Hematopoietic multipotent progenitor cell treated with erythropoietin and hydrocortisone succinate and interleukin-3 and kit ligand, for 15 days (in vitro differentiated cells): ENCODE measurements at regions not wholly inside any gene's neighbourhood (a gene's known extent, or its start where the extent isn't known, plus 50 kb on each side); places are given as distances from the start of the nearest gene placed in this dataset.
"Not testable (repeated sequence)": the region's sequence is repeated elsewhere in the genome, so short reads cannot be mapped to it uniquely, and the experiment has no call there.

Experiments used
- DNase-seq: peaks from one replicate; pipeline ENCODE4 v3.0.0-alpha.2; 2015; ENCODE audit warnings: low spot score

DNA sequence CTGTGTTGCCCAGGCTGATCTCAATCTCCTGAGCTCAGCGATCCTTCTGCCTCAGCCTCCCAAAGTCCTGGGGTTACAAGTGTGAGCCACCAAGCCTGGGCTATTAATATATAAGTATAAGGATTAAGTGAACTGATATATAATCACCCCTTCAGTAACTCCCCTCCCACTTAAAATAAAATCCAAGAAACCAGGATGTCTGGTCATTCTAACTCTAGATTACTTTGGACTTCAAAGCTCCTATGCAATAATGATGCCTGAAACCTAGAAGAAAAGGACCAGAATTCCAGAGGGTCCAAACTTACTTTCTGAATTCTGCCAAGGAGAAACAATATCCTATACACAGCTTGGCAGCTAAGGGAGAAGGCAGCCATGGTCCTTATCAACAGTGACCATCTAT, 206.8 kb upstream of the ZNF217 start:
- no peak for DNase-seq

DNA sequence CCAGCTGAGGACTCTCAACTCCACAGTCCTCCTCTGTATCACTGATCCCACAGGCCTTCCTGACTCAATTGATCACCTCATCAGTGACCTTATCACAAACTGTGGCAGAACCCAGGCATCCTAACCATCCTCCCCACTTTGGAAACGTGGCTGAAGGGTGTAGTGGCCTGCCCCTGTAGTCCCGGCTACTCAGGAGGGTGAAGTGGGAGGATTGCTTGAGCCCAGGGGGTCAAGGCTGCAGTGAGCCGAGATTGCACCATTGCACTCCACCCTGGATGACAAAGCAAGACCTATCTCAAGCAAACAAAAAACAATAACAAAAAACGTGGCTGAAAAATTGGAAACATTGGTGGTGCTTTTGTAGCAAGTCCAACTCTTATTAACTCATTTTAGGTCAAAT, 203.4 kb upstream of the ZNF217 start:
- no peak for DNase-seq

DNA sequence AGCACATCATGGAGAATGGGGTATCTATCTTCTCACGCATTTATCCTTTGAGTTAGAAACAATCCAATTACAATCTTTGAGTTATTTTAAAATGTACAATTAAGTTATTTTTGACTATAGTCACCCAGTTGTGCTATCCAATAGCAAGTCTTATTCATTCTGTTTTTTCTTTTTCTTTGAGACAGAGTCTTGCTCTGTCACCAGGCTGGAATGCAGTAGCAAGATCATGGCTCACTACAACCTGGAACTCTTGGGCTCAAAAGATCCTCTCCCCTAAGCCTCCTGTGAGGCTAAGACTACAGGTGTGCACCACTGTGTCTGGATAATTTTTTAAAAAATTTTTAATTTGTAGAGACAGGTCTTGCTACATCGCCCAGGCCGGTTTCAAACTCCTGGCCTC, 201.5 kb upstream of the ZNF217 start:
- DNase-seq: no peak

DNA sequence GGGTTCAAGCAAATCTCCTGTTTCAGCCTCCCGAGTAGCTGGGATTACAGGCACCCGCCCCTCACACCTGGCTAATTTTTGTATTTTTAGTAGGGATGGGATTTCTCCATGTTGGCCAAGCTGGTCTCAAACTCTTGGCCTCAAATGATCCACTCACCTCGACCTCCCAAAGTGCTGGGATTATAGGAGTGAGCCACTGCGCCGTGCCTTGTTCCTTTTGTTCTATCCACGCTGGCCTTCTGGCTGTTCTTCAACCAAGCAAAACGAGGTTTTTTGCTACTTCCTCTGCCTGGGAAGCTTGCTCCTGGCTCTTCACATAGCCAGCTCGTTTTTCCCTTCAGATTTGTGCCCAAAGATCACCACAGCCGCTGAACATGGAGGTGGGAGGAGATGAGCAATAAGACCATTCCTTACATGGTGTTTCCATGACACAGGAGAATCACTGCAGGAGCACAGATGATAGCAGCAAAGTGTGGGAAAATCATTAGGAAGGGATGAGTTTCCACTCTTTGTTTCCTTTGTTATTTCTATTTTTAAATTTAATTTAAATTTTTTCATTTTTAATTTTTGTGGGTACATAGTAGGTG, 201.0 kb upstream of the ZNF217 start:
- no peak for DNase-seq

DNA sequence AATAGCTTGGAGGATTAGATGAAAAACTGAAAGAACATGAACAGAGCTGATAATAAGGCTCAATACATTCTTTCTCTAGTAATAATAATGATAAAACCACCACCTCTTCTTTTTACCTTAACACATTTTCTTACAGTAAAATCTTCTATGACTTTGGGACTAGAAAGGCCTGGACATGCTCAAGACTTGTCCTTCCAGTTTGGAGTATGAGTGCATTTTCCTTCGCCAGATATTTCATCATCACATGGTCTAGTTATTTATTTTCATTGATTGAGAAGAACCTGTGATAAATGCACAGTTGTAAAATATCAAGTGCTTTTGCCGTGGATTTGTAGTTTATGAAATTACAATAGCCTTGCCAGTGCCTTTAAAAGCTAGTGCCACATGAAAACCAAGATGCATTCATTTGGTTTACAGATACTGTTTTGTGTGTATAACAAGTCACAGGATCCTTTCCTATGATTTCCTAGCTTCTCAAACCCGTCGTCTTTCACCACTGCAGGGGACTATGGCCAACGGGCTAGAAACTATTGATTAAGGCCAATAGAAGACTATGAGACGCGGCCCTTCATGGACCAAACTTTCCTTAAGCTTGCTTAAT, 200.2 kb upstream of the ZNF217 start:
- DNase-seq: no peak

DNA sequence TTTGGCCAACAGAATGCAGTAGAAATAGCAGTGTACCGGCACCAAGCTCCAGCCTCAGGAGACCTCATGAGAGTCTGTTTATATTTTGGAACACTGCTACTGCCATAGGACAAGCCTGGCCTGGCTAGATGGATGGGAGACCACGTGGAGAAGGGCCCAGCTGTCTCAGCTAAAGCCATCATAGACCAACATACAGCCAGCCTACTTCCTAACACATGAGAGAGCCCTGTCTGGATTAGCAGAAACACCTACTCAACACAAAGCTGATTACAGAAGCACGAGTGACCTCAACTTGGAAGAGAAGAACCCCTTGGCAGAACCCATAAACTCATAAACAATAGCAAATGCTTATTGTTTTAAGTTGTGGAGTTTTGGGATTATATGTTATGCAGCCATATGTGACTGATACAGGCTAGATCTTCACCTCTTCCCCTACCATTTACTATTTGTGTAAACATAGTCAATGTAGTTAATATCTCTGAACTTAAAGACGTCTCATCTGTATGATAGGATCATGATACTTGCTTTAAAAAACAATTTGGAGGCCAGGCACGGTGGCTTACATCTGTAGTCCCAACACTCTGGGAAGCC, 199.4 kb upstream of the ZNF217 start:
- DNase-seq: no peak

DNA sequence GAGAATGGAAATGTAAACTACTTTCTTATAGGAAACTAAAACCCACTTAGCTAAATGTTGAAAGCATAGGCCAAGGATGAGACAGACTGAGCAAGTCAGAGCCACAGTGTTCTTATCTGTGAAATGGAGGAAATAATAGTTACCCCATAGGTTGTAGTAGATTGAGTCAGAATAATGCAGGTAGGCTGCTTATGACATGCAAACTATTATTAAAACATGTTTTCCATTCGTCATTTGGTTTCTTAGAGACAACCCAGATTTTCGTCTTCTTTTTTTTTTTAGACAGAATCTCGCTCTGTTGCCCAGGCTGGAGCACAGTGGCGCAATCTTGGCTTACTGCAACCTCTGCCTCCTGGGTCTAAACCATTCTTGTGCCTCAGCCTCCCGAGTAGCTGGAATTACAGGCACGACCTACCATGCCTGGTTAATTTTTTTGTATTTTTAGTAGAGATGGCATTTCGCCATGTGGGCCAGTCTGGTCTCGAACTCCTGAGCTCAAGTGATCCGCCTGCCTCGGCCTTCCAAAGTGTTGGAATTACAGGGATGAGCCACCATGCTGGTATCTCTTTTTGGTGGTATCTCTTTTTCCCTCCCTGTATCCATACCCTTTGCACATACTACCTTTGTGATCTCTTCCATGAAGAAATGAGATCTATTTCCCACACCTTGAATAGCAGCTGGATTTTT, 196.5 kb upstream of the ZNF217 start:
- no peak for DNase-seq

DNA sequence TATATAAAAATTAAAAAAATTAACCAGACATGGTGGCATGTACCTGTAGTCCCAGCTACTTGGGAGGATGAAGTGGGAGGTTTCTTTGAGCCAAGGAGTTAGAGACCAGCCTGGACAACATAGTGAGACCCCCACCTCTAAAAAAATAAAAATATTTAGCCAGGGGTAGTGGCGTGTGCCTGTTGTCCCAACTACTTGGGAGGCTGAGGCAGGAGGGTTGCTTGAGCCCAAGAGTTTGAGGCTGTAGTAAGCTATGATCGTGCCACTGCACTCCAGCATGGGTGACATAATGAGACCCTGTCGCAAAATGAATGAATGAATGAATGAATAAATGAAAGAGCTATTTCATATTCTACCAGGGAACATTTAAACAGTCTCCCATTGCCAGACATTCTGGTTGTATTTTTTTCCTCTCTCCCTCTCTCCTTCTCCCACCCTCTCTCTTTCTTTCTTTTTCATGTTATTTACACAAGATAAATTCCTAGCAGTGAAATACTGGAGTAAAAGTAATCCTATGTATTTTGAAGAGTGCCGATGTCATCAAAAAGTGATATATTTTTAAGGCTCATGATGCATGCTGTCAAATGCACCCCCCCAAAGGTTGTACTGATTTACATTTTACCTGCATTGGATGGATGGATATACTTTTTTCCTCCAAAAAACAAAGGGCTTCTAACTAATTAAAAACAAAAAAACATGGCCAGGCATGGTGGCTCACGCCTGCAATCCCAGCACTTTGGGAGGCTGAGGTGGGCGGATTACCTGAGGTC, 194.8 kb upstream of the ZNF217 start:
- no peak for DNase-seq

DNA sequence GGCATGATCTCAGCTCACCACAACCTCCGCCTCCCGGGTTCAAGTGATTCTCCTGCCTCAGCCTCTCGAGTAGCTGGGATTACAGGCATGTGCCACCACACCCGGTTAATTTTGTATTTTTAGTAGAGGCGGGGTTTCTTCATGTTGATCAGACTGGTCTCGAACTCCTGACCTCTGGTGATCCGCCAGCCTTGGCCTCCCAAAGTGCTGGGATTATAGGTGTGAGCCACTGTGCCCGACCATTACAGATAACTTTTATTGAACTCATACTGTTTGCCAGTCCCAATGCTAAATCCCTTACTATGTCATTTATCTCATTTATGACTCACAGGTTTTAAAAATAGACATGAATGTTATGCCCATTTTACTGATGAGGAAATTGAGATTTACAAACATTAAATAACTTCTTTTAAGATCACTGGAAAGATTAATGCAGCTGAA, 193.9 kb upstream of the ZNF217 start:
- DNase-seq: not testable (repeated sequence)

DNA sequence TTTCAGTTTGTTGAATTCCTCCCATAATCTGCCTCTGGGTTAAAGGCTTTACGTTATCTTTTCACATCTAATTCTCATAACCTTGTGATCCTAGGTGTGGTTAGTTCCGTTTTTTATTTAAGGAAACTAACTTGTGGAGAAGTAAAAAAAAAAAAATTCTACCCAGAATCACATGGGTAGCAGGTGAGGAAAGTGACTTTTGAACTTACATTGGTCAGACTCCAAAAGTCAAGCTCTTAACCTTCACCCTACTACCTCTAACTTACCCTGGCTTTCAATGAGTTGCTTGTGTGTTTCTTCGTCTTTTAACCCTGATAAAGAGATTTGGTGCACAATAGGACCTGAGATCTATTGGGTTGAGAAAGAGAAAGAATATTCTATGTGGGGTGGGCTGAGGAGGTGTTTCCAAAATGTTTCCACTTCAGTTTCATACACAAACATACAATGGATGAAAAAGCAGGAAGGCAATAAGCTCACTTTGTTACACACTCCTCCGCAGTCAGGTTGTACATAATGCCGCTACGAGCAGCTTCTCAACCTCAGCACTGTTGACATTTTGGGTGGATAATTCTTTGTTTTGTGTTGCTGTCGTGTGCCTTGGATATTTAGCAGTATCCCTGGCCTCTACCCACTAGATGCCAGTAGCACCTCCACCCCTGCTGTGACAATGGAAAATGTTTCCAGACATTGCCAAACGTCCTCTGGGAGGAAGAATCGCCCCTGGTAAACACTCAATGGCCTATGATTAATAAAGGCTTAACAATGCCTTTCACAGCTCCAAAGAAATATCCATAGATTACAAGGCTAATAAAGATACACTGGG, 193.0 kb upstream of the ZNF217 start:
- DNase-seq: no peak

DNA sequence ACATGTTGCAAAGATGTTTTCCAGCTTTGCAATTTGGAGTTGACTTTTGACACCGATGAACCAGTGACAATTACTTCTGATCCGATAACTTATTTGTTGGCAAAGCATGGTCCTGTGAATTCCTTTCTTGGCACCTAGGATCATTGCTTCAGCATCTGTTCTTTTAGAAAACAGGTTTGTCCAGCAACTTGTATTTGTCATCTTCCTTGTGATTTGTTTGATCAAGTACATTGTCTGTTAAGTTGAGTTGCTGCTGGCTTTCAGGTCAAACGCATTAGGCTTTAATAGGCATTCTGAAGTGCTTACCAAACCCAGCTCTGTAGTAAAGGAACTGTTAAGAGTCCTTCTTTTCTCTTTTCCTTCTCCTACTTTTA, 192.4 kb upstream of the ZNF217 start:
- DNase-seq: no peak

DNA sequence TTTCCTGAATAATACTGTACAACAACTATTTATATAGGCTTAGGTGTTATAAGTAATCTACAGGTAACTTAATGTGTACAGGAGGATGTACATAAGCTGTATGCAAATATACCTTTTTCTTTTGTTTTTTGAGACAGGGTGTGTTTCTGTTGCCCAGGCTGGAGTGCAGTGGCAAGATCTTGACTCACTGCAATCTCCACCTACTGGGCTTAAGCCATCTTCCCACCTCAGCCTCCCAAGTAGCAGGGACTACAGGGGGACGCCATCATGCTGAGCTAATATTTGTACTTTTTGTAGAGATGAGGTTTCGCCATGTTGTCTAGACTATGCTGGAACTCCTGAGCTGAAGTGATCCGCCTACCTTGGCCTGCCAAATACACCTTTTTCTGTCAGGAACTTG, 191.7 kb upstream of the ZNF217 start:
- DNase-seq: no peak

DNA sequence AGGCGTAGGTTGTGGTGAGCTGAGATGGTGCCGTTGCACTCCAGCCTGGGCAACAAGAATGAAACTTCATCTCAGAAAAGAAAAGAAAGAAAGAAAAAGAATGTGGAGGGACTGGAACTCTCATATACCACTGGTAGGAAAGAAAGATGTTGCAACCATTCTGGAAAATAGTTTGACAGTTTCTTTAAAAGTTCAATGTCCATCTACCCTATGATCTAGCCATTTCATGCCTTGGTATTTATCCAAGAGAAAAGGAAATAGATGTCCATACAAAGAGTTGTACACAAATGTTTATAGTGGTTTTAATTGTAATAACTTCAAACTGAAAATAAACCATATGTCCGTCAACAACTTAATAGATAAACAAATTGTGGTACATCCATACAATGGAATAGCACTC, 190.1 kb upstream of the ZNF217 start:
- DNase-seq: no peak

DNA sequence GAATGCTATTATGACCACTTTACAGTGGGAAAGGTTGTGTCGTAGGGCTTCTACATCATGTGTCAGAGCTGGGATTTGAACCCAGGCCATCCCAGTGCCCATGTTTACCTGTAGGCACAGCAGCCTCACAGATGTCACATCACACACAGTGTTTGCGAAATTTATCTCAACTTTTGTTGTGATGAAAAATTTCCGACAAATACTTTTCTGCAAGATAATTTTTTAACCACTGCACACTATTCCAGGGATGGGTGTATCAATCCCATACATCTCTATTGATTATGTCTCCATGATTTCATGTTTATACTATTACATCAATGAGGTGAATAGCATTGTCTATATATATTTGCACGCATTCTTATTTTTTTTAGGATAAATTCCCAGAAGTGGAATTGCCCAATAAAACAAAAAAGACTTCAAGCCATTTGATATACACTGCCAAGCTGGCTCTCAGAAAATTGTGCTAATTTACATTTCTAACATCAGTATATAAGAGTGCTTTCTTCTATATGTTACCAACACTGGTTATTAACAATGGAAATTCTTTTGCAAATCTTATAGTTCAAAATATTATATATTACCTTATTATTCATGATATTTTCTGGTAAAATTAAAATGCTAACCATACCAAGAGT, 189.1 kb upstream of the ZNF217 start:
- DNase-seq: no peak

DNA sequence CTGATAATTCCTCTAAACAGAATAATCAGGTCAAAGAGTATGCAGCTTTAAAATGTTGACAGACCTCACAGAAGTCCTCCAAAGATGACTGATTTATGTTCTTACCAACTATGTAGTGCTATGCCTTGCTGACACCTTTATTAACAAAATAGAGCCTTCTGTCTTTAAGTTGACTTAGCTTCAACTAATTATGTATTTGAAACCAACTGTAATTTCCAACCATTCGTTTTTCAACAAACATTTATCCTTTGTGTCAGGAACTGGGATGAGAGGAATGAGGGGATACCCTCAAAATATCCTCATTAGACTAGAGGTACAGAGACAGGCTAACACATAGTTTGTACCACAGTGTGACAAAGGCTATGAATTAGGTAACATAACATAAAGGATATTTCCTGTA, 186.2 kb upstream of the ZNF217 start:
- DNase-seq: no peak

DNA sequence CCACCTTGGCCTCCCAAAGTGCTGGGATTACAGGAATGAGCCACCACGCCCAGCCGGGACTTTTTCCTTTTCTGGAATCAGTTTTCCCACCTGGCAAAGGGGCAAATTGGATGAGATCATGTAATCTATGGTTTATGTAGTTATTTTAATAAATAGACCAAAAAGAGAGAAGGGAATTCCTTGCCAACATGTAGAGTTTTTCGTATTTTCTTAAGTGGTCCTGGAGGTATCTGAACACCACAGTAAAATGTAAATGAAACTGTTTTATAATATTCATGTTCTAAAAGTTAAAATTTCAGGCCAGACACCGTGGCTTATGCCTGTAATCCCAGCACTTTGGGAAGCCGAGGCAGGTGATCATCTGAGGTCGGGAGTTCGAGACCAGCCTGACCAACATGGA, 185.1 kb upstream of the ZNF217 start:
- DNase-seq: no peak

DNA sequence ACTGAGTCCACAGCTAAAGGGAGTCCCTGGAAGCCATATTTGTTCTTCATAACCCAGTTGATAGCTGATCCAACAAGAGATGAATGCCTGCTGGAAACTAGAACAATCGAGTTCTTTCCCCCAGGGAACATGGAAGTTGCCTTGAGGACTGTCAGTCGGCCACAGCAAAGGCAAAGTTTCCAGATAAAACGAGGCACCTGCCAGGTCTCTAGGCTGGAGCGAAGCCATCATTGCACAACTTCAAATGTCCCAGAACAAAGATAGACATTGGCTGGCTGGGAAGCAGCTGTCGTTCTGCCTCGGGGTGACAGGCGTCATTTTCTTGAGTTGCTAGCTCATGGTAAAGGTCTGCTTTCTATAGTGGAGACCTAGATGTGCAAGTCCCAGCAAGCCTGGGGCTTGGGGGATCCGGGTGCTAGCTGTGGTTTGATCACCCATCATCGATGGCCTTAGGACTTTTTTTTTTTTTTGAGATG, 184.4 kb upstream of the ZNF217 start:
- no peak for DNase-seq

DNA sequence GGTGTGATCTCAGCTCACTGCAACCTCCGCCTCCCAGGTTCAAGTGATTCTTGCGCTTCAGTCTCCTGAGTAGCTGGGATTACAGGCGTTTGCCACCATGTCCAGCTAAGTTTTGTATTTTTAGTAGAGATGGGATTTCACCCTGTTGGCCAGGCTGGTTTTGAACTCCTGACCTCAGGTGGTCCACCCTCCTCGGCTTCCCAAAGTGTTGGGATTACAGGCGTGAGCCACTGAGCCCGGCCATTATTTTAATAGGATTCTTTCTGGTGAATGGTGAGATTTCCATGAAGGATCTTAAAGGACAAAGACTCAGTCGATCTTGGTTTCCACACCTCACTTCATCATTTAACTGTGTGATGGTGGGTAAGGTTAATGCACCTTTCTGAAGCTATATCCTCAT, 183.8 kb upstream of the ZNF217 start:
- not testable (repeated sequence) for DNase-seq

DNA sequence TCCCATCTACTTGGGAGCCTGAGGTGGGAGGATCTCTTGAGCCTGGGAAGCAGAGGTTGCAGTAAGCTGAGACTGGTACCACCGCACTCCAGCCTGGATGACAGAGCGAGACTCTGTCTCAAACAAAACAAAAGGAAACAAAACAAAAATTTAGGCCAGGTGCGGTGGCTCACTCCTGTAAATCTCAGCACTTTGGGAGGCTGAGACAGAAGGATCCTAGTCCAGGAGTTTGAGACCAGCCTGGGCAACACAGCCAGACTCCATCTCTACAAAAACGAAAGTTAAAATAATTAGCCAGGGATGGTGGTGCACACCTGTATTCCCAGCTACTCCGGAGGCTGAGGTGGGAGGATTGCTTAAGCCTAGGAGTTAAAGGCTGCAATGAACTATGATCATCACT, 183.2 kb upstream of the ZNF217 start:
- DNase-seq: no peak

DNA sequence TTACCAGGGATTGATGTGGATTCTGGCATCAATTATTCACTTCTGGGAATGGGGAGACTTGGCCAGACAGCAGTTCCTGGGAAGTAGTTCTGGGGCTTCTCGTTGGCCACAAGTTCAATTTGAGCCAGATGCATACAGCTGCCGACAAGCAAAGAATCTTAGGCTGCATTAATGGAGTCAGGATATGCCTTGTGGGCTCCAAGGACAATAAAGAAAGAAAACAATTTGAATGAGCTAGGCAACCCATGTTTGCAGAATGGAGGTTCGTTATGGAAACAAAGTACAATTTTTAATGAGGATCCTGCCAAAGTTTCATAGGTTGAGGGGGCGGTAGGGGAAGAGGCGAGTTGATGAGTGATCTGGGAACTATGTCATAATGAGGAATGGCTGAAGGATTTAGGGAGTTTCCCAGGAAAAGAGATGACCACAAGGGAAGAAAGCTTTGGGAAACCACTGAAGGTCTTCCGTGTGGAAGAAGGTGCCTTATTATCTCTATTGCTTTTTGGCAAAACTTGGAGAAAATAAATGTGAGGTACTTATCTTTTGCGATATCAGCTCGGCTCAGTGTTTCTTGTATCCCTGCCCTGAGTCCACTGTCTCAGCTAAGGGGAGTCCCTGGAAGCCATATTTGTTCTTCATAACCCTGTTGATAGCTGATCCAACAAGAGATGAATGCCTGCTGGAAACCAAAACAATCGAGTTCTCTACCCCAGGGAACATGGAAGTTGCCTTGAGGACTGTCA, 181.0 kb upstream of the ZNF217 start:
- no peak for DNase-seq
